GM19468 (cell line): ENCODE measurements at regions not wholly inside any gene's neighbourhood (a gene's known extent, or its start where the extent isn't known, plus 50 kb on each side); places are given as distances from the start of the nearest gene placed in this dataset.

ENCODE experiments used
- ATAC-seq: cut with Tn5 transposase; IDR thresholded peaks from one replicate; pipeline ENCODE4 v1.9.1; 2021; ENCODE audit warnings: mild to moderate bottlenecking, moderate library complexity, moderate number of reproducible peaks; ENCODE audit not compliant: unreplicated experiment; ENCODE audit errors: extremely low read depth

DNA sequence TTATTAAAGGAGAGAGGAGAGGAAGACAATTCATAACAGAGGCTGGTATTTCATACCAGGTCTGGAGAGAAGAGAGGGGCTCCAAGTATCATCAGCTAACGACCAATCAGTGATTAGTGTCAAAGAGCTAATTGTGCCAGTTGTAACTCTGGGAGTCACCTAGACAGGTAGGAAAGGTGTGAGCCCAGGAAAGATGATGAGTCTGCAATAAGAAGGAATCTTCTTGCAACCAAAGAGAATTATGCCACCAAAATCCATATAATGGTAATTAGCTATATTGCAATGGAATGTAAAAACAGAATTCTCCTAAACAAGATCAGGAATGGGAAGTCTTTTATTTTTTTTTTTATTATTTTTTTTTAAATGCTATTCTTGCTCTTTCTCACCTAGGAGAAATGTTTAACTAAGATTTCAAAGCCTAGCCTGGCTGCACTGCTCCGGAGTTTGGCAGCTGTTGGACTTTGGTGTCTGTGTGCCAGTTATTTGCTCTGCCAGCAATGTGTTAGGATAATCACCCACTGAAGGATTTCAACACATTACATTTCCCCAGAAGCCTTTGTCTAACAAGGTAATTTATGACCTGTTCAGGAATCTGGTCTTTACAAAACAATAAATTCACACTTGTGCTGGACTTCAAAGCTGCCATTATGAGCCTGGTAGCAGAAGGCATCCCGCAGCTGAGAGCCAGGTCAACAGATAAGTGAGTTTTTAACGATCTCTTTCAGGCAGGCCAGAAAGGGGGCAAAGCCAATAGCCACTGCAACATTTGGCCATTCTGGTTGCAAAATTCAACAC lies 89.4 kb downstream of the FOXB1 start:
- no peak for ATAC-seq

DNA sequence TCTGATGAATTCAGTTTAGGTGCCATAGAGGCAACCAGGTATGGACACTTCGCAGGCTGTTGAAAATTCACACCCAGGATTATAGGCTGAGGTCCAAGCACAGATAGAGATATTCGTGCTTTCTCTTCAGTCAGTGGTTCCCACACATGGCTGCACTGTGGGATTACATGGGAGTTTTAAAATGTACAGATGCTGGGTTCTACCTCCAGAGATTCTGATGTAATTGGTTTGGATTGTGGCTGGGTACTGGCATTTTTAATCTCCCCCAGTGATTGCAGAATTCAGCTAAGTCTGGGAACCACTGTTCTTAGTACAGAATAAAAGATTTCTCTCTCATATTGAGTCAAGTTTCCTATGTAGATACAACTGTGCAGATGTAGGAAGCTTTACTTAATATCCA lies 91.6 kb downstream of the FOXB1 start:
- no peak for ATAC-seq

DNA sequence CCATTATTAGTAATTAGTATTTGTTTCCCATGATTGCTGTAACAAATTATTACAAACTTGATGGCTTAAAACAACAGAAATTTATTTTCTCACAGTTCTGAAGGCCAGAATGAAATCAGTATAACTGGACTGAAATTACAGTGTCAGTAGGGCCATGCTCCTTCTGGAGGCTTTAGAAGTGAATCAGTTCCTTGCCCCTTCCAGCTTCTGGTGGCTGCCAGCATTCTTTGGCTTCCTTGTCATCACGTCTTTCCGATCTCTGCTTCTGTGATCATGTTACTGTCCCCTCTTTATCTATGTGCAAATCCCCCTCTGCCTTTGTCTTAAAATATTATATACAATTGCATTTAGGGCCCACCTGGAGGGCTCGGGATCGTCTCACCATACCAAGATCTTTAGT lies 92.0 kb downstream of the FOXB1 start:
- ATAC-seq, result no peak

DNA sequence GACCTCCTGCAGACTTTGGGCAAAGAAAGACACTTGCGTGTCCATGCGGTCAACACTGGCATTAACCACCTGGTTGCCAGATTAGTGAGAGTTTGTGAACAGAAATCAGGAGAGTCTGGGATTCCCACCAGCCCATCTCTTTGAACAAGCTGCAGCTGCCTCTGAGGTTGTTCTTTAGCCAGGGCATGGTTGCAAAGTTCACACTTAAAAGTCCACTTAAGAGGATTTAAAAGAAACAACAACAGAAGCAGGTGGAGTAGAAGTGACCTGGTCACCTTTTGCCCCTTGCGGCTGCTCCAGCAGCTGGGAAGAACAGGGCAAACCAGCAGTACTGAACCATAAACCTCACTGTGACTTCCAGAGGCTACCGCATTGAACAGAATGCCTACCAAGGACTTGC lies 97.3 kb downstream of the FOXB1 start:
- ATAC-seq, result no peak

DNA sequence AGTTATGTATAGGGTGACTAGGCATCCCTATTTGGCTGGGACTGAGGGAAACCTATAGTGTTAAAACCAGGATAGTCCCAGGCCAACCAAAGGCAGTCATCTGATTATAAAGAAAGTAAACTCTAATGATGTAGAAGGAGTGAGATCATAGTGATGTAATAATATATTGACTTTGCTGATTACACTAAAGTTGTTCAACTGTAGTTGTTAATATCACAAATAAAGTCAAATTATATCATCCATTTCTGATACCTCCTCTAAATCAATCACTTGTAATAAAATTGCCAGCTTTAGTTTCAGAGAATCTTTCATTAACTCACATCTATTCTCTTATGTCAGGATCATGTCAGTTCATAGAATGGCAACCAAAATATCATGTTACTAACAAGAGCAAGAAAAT lies 98.6 kb downstream of the FOXB1 start:
- ATAC-seq, result no peak

DNA sequence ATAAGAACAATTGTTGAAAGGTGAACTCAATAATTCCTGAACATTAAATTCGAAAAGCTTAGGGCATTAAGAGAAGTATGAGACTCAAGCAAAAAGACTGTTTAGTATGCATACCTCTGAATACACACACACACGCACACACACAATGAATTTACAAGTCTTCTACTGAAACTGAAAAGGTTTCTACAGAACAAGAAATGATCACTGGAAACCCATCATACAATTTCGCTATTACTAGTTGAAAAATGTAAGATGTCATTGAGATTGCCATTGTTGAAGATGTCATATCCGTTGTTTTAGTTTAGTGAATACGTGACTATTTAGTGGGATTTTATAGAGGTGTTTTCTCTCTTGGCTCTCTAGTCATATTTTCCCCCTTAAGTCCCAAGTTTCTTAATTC lies 106.8 kb downstream of the FOXB1 start:
- ATAC-seq, result no peak

DNA sequence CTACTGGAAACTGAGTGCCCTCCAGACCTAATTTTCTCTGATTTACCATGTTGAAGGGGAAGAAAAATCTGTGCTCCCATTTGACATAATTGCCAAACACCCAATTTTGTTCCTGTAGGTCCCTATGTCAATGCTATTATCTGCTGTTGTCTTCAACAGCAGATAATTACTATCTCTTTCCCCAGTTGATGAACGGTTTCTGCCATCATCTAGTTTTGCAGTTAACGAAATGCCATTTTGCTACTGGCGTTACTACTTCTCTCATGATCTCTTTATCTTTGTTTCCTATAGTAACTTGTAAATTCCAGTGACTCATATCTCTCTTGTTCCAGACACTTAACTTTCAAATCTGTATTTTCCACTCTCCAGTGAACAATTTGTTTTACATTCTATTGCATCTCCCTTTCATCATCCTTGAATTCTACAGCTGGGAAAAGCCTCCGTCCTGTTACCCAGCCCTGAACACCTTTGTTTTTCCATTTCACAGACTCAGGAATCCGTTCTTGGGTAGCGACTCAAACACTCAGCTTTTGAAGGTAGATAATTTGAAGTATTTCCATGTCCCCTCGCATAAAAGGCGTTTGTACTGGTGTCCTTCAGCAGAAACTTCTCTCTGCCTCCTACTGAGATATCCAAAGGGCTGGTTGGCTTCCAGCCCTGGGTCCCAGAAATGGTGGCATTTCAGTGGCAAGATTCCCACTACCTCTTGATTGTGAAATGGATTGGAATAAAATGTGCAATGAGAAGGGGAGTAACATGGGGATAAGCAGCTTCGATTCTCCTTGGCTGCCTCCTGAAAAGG lies 111.7 kb downstream of the FOXB1 start:
- ATAC-seq, result no peak

DNA sequence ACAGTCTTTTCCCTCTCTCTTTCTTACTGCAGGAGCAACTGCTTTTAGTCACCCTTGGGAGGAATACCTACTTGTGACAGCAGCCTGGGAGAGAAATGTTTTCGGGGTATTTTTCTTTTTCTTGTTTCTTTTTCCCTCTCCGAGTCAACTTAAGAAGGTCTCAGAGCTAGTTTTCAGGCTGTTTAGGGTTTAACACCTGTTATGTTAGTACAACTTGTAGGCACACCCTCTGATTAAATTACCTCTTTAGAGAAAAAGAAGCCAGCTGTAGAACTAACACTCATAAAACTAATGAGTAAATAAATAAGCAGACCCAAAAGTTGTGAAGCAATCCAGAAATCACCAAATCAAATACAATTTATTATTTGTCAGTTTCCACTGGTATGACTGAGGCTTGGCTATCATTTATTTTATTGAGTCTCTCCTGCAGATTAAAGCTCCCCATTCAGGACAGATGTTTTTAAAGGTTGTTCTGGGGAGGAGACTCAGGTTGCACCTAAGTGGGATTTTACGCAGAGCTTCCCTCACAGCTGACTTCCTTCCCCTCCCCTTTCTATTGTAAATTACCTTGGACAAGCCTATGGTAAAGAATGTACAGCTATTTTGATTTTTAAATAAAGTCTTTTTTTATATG lies 112.5 kb downstream of the FOXB1 start:
- no peak for ATAC-seq

DNA sequence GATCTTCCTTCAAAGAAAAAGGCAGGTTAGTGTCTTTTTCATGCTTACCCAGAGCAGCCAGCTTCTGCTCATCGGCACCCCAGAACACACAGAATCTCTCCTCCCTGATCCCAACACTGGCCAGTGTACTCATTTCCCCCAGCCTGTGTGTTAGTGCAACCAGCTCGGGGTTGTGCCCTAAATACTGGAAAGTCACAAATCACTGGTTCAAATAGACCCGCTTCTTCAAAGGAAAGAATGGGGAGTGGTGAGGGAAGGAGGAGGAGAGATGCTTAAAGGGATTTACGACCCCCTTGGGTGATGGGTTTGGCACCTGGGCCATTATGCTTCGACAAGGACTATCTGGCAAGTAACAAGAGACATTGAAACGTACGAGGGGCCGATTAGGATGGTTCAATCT lies 114.0 kb downstream of the FOXB1 start:
- no peak for ATAC-seq

DNA sequence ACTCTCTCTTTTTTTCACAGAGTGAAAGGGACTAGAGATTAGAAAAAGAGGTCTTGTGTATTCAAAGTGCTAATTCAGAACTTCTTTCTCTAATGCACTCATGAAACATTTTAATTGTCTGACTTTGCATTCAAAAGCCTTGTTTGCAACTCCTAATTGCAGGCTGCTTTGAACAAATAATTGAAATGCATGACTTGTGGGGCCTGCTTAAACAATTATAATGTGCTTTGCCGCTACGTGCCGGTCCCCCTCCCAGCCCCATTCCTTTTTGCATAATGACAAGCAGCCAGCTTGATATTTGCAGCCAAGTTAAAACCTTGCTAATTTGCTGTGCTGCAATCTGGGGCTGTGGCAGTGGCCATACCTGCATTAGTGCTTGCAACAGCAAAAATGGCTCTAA lies 114.5 kb downstream of the FOXB1 start:
- no peak for ATAC-seq

DNA sequence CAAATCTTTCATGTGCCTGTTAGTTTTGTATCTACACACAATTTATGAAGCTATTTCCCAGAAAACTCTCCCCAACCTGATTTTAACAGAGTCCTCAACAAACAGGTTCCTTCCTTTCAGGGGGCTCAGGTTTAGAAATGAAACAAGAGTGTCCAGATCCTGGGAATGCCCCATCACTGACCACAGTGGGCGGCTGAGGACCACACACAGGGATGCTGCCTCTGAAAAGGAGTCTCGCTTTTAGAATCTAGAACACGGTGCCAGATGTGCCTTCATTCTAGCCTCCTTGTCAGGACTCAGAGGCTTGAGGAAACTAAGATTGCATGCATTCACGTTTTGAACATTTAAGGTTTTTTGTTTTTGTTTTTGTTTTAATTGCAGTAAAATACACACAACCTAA lies 115.0 kb downstream of the FOXB1 start:
- no peak for ATAC-seq

DNA sequence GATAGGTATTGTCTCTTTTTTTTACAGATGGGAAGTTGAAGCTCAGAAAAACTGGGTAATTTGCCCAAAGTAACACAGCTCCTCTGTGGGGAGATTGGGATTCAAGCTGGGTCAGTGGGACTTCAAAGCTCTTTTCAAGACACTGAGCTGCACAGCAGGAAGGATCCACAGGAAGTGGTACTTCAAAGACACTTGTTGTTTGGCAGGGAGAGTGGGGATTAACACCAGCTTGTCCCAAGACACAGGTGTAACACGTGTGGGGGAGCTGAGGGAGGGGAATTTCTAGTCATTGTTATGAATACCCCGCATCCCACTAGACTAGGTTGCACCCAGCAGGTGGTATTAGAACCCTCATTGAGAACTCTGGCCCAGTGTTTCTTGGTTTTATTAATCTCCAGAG lies 116.0 kb downstream of the FOXB1 start:
- no peak for ATAC-seq

DNA sequence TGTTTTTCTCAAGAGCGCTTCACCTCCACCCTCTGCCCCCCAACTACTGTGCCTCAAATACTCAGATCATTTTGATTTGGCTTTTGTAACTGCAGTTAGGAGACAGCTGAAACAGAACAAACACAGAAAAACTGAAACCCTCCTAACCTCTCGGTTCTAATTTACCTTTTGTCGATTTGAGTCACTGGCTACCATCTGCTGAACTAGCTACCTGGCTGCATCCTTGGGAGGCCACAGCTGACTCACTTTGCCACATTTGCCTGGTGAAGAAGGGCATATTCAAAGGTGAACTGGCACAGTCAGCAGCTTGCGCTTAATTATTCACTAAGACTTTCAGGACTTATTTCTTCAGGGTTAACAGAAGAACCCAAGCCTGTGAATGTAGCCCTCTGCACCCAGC lies 117.7 kb downstream of the FOXB1 start:
- peak; percentile 41 for ATAC-seq

DNA sequence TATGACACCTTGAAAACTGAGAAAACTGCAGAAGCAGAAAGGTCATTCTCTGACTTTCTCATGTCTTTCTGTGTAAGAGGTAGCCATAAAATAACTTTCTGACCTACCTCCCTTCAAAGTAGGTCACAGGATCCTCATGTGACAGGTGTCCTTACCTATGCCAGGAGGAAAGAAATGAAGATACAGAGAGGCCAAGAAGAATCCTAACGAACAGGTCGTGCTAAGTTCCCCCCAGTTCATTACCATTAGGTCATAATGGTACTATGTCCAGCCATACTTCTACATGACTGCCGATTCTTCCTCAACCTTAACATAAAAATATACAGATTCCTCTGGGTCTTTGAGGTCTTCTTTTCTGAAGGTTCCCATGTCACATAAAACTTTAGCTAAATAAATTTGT lies 118.6 kb downstream of the FOXB1 start:
- ATAC-seq, result no peak

DNA sequence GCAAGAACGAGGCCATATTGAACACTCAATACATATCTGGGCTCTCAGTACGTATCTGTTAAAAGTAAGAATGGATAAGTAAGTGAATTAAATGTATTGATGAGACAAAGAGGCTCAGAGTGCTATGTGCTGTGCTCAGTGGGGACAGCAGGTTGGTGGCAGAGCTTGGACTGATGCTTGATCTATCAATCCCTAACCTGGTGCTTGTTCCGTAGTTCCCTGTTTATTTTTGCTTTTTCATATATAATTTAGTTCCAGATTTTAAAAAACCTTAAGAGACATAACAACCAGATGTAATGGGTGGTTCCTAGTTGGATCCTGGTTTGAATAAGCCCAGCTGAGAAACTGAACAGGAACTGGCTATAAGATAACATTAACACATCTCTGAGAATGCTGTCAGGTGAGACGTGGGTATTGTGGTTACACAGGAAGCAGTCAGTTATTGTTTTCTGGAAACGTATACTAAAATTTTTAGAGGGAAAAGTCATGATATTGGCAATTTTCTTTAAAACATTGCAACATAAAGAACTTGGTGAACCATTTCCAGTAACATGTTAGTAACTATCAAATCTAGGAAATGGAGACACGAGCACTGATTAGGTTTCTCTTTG lies 120.5 kb downstream of the FOXB1 start:
- ATAC-seq, result no peak

DNA sequence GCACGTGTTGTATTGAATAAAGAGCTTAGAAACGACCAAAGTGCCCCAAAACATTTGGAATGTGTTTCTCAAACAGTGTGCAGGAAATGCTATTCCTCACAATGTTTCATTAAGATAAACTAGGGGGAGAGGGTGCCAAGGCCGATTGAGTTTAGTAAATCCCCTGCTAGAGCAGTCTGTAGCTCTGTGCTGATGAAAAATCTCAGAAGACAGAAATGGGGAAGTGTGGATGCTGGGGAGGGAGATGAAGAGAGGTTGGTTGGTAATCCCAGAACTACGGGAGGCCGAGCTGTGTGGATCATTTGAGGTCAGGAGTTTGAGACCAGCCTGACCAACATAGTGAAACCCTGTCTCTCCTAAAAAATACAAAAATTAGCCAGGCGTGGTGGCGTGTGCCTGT lies 121.2 kb downstream of the FOXB1 start:
- no peak for ATAC-seq

DNA sequence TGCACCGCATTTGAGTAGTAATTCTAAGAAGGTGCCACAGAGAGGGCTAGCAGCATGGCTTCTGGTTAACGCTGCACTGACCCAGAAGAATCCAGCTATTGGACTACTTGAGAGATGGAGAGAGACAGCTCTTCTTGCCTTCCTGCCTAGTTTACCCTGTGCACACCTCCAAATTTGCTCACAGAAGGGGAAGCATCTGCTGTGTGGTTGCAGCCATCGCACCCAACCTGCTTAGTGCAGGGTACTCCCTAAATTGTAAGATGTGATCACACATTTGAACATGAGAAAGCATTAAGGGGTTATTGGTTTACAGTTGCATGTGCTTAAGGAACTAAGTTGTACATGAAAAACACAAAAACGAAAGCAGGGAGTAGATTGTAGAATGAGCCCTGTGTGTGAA lies 122.1 kb downstream of the FOXB1 start:
- ATAC-seq, result no peak

DNA sequence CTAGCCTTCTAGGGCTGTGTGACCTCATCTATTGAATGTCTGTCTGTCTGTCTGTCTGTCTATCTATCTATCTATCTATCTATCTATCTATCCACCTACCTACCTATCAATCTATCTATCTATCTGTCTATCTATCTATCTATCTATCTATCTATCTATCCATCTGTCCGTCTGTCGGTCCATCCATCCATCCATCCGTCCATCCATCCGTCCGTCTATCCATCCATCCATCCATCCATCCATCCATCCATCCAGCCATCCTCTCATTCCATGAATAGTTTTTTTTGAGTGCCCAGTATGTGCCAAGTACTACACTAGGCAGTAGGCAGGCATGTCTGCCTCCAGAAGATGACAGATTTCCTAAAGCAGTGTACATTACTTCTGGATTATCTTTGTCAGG lies 122.5 kb downstream of the FOXB1 start:
- no peak for ATAC-seq

DNA sequence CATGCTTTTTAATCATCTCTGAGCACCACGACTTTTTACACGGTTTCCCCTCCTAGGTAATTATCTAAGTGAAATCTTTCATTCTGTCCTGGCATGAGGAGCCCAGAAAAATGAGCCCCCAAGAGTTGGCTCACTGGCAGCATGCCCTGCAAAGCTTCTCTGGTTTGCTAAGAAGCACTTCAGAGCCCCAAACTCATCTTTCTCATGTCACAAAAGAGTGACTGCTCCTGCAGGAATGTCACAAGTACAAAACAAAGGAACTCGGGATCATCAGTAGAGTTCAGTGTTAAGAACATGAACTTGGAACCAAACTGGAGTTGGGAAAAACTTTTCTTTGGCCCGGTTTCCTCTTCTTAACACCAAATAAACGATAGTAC lies 123.9 kb downstream of the FOXB1 start:
- ATAC-seq, result no peak

DNA sequence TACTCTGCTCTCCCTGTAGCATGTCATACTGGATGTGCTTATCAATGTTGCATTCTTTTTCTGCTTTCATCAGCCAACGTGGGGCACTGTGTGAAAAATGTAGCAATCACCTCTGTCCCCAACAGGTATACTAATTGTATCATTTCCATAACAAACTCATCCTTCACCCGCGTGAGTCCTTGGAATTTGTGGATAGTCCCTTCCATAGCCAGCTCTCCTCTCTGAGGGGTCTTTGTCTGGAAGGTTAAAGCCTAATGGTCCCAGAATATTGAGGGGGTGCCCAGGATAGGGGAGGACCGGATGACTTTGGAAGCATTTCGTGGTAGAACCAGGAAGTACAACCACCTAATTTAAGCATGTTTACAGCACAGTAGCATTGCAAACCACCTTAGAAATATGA lies 124.6 kb downstream of the FOXB1 start:
- ATAC-seq, result no peak

DNA sequence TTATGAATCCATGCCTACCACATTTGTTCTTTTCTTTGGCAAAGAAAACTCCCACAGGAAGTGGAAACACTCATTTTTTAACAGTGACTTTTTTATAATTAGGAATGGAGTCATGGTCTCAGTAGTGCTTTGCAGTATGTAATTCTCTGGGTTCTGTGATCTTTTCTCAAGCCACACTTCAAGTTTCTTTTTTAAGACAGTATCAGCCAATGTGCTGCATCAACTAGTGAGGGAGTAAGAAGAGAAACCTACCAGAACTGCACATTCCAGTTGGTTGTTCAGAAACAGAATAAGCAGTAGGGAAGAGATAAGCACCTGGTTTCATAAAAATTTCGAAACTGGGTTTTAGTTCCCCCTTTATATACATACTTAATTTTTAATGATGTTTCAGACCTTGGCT lies 126.3 kb downstream of the FOXB1 start:
- ATAC-seq, result no peak
